Nephron (organoid): ENCODE measurements at regions not wholly inside any gene's neighbourhood (a gene's known extent, or its start where the extent isn't known, plus 50 kb on each side); places are given as distances from the start of the nearest gene placed in this dataset.
"Not testable (repeated sequence)": the region's sequence is repeated elsewhere in the genome, so short reads cannot be mapped to it uniquely, and the experiment has no call there.

Experiments
- H3K27ac Mint-ChIP-seq, 3 experiments: 2 replicates each; pipeline ENCODE4 v1.8.0; 2020; ENCODE audit warnings: mixed read lengths in 3 of 3, mild to moderate bottlenecking in 2 of 3, moderate library complexity in 1 of 3
- H3K27me3 Mint-ChIP-seq: 2 replicates; pipeline ENCODE4 v1.8.0; 2021; ENCODE audit warnings: low read depth, mild to moderate bottlenecking, moderate library complexity, mixed read lengths
- H3K36me3 Mint-ChIP-seq: 2 replicates; pipeline ENCODE4 v1.8.0; 2020; ENCODE audit warnings: low read depth, mixed read lengths
- H3K4me1 Mint-ChIP-seq: 2 replicates; pipeline ENCODE4 v1.8.0; 2020; ENCODE audit warnings: mixed read lengths
- H3K4me3 Mint-ChIP-seq, 3 experiments: 2 replicates each; pipeline ENCODE4 v1.8.0; 2020; ENCODE audit warnings: mild to moderate bottlenecking in 3 of 3, mixed read lengths in 3 of 3, moderate library complexity in 2 of 3
- H3K9me3 Mint-ChIP-seq: 2 replicates; pipeline ENCODE4 v1.8.0; 2020; ENCODE audit warnings: mixed read lengths

- Mint-ChIP-seq H3K27ac (peak overlapping the region in 2 of 3 experiments; percentile 62 to 68), H3K4me1 (peaks cover 15% of the 10 kb centered on the region)
- not testable (repeated sequence) for H3K9me3 Mint-ChIP-seq, H3K27me3 Mint-ChIP-seq, H3K36me3 Mint-ChIP-seq, H3K4me3 Mint-ChIP-seq
These were observed 293.9 kb upstream of the PLGLB2 start for GRCh38 chr2:87453965-87454364.

GRCh38 chr2:87454421-87454820 lies 293.5 kb upstream of the PLGLB2 start:
- H3K27ac Mint-ChIP-seq: peak overlapping the region in 2 of 3 experiments; percentile 62 to 68
- peaks cover 15% of the 10 kb centered on the region for H3K4me1 Mint-ChIP-seq
- not testable (repeated sequence) for H3K27me3 Mint-ChIP-seq, H3K36me3 Mint-ChIP-seq, H3K9me3 Mint-ChIP-seq, H3K4me3 Mint-ChIP-seq

- not testable (repeated sequence) for H3K27me3 Mint-ChIP-seq, H3K36me3 Mint-ChIP-seq, H3K9me3 Mint-ChIP-seq
- H3K4me3 Mint-ChIP-seq: peak overlapping the region in 2 of 3 experiments; percentile 45 to 59
- H3K27ac Mint-ChIP-seq: peak overlapping the region in 2 of 3 experiments; percentile 68 to 85
- peaks cover 15% of the 10 kb centered on the region for H3K4me1 Mint-ChIP-seq
These were observed 292.6 kb upstream of the PLGLB2 start for GRCh38 chr2:87455209-87455853.

- not testable (repeated sequence) for H3K9me3 Mint-ChIP-seq, H3K27me3 Mint-ChIP-seq, H3K4me3 Mint-ChIP-seq, H3K36me3 Mint-ChIP-seq, H3K27ac Mint-ChIP-seq
- peaks cover 15% of the 10 kb centered on the region for H3K4me1 Mint-ChIP-seq
These were observed 292.0 kb upstream of the PLGLB2 start for GRCh38 chr2:87455854-87456249.

- H3K27ac Mint-ChIP-seq, H3K9me3 Mint-ChIP-seq, H3K27me3 Mint-ChIP-seq, H3K36me3 Mint-ChIP-seq: not testable (repeated sequence)
- peak overlapping the region in 2 of 3 experiments; percentile 40 to 52 for H3K4me3 Mint-ChIP-seq
- H3K4me1 Mint-ChIP-seq: peaks cover 15% of the 10 kb centered on the region
These were observed 291.3 kb upstream of the PLGLB2 start for GRCh38 chr2:87456477-87457128.

GRCh38 chr2:87457129-87457499 lies 290.8 kb upstream of the PLGLB2 start:
- H3K4me3 Mint-ChIP-seq: not testable (repeated sequence)

GRCh38 chr2:87458938-87459337 lies 288.9 kb upstream of the PLGLB2 start:
- not testable (repeated sequence) for H3K27ac Mint-ChIP-seq, H3K4me3 Mint-ChIP-seq, H3K27me3 Mint-ChIP-seq, H3K4me1 Mint-ChIP-seq, H3K36me3 Mint-ChIP-seq, H3K9me3 Mint-ChIP-seq

More at GRCh38 chr2:87457129-87457499, 290.8 kb upstream of the PLGLB2 start:
- H3K27ac Mint-ChIP-seq, H3K36me3 Mint-ChIP-seq, H3K9me3 Mint-ChIP-seq, H3K27me3 Mint-ChIP-seq: not testable (repeated sequence)
- H3K4me1 Mint-ChIP-seq: peaks cover 13% of the 10 kb centered on the region

- H3K4me3 Mint-ChIP-seq, H3K9me3 Mint-ChIP-seq, H3K27ac Mint-ChIP-seq, H3K36me3 Mint-ChIP-seq, H3K27me3 Mint-ChIP-seq, H3K4me1 Mint-ChIP-seq: not testable (repeated sequence)
These were observed 287.8 kb upstream of the PLGLB2 start for GRCh38 chr2:87460104-87460503.

GRCh38 chr2:87460662-87461061 lies 287.2 kb upstream of the PLGLB2 start:
- not testable (repeated sequence) for H3K9me3 Mint-ChIP-seq, H3K27ac Mint-ChIP-seq, H3K36me3 Mint-ChIP-seq, H3K27me3 Mint-ChIP-seq, H3K4me3 Mint-ChIP-seq, H3K4me1 Mint-ChIP-seq

- not testable (repeated sequence) for H3K4me3 Mint-ChIP-seq, H3K27ac Mint-ChIP-seq, H3K27me3 Mint-ChIP-seq, H3K9me3 Mint-ChIP-seq, H3K4me1 Mint-ChIP-seq, H3K36me3 Mint-ChIP-seq
These were observed 286.2 kb upstream of the PLGLB2 start for GRCh38 chr2:87461671-87462070.

GRCh38 chr2:87464219-87464618 lies 283.7 kb upstream of the PLGLB2 start:
- H3K4me1 Mint-ChIP-seq, H3K27ac Mint-ChIP-seq, H3K4me3 Mint-ChIP-seq, H3K27me3 Mint-ChIP-seq, H3K9me3 Mint-ChIP-seq, H3K36me3 Mint-ChIP-seq: not testable (repeated sequence)

- not testable (repeated sequence) for H3K27me3 Mint-ChIP-seq, H3K4me1 Mint-ChIP-seq, H3K27ac Mint-ChIP-seq, H3K9me3 Mint-ChIP-seq, H3K36me3 Mint-ChIP-seq, H3K4me3 Mint-ChIP-seq
These were observed 282.2 kb upstream of the PLGLB2 start for GRCh38 chr2:87465730-87466129.

GRCh38 chr2:87466591-87467120 lies 281.2 kb upstream of the PLGLB2 start:
- not testable (repeated sequence) for H3K27ac Mint-ChIP-seq, H3K27me3 Mint-ChIP-seq, H3K4me1 Mint-ChIP-seq, H3K4me3 Mint-ChIP-seq, H3K36me3 Mint-ChIP-seq, H3K9me3 Mint-ChIP-seq

GRCh38 chr2:87468429-87468981 lies 279.4 kb upstream of the PLGLB2 start:
- H3K9me3 Mint-ChIP-seq, H3K27me3 Mint-ChIP-seq, H3K36me3 Mint-ChIP-seq, H3K27ac Mint-ChIP-seq, H3K4me3 Mint-ChIP-seq, H3K4me1 Mint-ChIP-seq: not testable (repeated sequence)
